ENCODE measurements at regions not wholly inside any gene's neighbourhood (a gene's known extent, or its start where the extent isn't known, plus 50 kb on each side); places are given as distances from the start of the nearest gene placed in this dataset.

DNA sequence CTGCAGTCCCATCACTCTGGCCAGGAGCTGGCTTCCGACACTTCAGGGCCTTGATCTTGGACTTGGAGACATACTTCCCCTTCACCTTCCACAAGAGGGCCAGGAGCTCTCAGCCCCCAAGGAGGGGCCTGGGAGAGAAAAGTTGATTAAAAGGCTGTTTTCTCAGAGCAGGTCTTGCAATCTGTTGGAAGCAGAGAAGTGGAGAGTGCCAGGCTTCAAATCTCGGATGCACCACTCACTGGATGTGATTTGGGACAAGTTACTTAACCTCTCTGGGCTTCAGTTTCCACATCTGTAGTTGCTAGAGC lies 255.3 kb downstream of the CYP26B1 start:
- TF ChIP-seq, protein P1, sequence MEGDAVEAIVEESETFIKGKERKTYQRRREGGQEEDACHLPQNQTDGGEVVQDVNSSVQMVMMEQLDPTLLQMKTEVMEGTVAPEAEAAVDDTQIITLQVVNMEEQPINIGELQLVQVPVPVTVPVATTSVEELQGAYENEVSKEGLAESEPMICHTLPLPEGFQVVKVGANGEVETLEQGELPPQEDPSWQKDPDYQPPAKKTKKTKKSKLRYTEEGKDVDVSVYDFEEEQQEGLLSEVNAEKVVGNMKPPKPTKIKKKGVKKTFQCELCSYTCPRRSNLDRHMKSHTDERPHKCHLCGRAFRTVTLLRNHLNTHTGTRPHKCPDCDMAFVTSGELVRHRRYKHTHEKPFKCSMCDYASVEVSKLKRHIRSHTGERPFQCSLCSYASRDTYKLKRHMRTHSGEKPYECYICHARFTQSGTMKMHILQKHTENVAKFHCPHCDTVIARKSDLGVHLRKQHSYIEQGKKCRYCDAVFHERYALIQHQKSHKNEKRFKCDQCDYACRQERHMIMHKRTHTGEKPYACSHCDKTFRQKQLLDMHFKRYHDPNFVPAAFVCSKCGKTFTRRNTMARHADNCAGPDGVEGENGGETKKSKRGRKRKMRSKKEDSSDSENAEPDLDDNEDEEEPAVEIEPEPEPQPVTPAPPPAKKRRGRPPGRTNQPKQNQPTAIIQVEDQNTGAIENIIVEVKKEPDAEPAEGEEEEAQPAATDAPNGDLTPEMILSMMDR (IDR thresholded peaks at IDR 0.05) = no peak
- TF ChIP-seq, protein P2, sequence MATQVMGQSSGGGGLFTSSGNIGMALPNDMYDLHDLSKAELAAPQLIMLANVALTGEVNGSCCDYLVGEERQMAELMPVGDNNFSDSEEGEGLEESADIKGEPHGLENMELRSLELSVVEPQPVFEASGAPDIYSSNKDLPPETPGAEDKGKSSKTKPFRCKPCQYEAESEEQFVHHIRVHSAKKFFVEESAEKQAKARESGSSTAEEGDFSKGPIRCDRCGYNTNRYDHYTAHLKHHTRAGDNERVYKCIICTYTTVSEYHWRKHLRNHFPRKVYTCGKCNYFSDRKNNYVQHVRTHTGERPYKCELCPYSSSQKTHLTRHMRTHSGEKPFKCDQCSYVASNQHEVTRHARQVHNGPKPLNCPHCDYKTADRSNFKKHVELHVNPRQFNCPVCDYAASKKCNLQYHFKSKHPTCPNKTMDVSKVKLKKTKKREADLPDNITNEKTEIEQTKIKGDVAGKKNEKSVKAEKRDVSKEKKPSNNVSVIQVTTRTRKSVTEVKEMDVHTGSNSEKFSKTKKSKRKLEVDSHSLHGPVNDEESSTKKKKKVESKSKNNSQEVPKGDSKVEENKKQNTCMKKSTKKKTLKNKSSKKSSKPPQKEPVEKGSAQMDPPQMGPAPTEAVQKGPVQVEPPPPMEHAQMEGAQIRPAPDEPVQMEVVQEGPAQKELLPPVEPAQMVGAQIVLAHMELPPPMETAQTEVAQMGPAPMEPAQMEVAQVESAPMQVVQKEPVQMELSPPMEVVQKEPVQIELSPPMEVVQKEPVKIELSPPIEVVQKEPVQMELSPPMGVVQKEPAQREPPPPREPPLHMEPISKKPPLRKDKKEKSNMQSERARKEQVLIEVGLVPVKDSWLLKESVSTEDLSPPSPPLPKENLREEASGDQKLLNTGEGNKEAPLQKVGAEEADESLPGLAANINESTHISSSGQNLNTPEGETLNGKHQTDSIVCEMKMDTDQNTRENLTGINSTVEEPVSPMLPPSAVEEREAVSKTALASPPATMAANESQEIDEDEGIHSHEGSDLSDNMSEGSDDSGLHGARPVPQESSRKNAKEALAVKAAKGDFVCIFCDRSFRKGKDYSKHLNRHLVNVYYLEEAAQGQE (IDR thresholded peaks at IDR 0.05; ENCODE audit: insufficient read depth in 1 of 2, low read depth in 2 of 2, low read length in 1 of 2) = no peak
- TF ChIP-seq SIN3A (IDR thresholded peaks at IDR 0.05; ENCODE audit: borderline replicate concordance, insufficient read depth, low read depth, low read length) (no peak), POLR2AphosphoS5 (IDR thresholded peaks at IDR 0.05; ENCODE audit: low read depth, low read length) (no peak), TCF7L2 (IDR thresholded peaks at IDR 0.05; ENCODE audit: low read depth, low read length) (no peak)
